ENCODE measurements at regions not wholly inside any gene's neighbourhood (a gene's known extent, or its start where the extent isn't known, plus 50 kb on each side); places are given as distances from the start of the nearest gene placed in this dataset.

DNA sequence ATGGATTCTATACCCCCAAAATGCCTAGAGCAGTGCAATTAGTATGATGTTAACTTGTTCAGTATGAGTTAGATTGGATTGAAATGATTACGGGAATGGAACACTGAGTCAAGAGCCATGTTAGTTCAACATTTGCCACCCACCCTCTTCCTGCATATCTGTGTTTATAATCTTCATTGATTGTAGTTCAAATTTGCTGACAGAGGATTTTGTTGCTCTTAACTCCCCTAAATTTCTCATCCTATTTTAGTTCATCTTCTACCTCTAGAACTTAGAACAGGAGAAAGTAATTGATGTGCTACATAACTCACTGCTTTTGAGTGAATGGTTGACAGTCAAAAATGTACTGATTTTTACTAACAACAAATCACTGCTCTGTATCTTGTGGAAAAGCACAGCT is 673.5 kb upstream of the NRXN1 start:
- Histone ChIP-seq H3K36me3 (ENCODE audit: control insufficient read depth, insufficient read depth, low read length) (no peaks in the 10 kb centered on the region), H3K27me3 (replicated peaks; ENCODE audit: control insufficient read depth, insufficient read depth, low read length, poor library complexity, severe bottlenecking) (no peaks in the 10 kb centered on the region), H3K4me1 (ENCODE audit: control insufficient read depth, insufficient read depth, low read length, poor library complexity, severe bottlenecking) (no peaks in the 10 kb centered on the region), H3K9me3 (ENCODE audit: control insufficient read depth, low read length) (no peaks in the 10 kb centered on the region), H3K4me3 (ENCODE audit: insufficient read depth, low read depth, low read length, poor library complexity, severe bottlenecking) (no peak overlapping the region), H3K27ac (ENCODE audit: insufficient read depth, low read length, poor library complexity, severe bottlenecking) (no peak overlapping the region)
- DNase-seq, result no peak

DNA sequence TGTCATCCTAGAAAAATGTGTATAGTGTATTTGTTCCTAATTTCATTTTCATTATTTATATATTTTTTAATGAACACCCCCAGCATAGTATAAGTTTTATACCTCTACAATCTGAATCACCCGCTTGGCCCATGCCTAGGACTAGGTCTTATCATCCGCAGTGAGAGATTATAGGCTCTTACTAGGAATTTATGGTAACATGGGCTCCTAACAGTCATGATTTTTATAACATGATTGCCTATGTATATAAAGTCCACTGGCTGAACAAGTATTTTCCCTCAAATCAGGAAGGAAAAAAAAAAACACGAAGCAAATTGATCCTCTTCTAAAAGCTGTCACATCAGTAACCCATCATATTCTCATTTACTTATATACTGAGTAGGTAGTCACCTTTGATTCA is 666.1 kb upstream of the NRXN1 start:
- no peaks in the 10 kb centered on the region for H3K27me3 ChIP-seq (replicated peaks; ENCODE audit: control insufficient read depth, insufficient read depth, low read length, poor library complexity, severe bottlenecking)
- no peaks in the 10 kb centered on the region for H3K4me1 ChIP-seq (ENCODE audit: control insufficient read depth, insufficient read depth, low read length, poor library complexity, severe bottlenecking)
- no peaks in the 10 kb centered on the region for H3K36me3 ChIP-seq (ENCODE audit: control insufficient read depth, insufficient read depth, low read length)
- no peak for DNase-seq
- no peak overlapping the region for H3K27ac ChIP-seq (ENCODE audit: insufficient read depth, low read length, poor library complexity, severe bottlenecking)
- no peak overlapping the region for H3K4me3 ChIP-seq (ENCODE audit: insufficient read depth, low read depth, low read length, poor library complexity, severe bottlenecking)
- H3K9me3 ChIP-seq (ENCODE audit: control insufficient read depth, low read length), result no peaks in the 10 kb centered on the region

DNA sequence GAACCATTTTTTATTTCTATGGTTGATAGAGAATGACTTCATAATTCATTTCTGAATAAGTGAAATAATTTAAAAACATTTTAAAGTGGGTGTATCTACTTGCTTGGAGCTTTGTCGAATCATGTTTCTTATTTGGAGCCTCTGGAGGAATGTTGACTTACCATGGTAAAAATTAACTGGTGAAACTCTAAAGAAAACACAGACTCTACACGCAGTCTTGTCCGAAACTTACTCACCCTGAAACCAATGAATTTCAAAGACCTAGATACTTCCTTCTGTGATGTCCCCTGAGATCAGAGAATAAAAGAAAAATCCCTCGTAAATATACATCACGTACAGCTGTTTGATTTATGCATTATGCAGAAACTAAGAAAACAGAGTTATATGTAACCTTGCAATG is 665.2 kb upstream of the NRXN1 start:
- Histone ChIP-seq H3K4me1 (ENCODE audit: control insufficient read depth, insufficient read depth, low read length, poor library complexity, severe bottlenecking) (no peaks in the 10 kb centered on the region), H3K36me3 (ENCODE audit: control insufficient read depth, insufficient read depth, low read length) (no peaks in the 10 kb centered on the region), H3K27me3 (replicated peaks; ENCODE audit: control insufficient read depth, insufficient read depth, low read length, poor library complexity, severe bottlenecking) (no peaks in the 10 kb centered on the region), H3K4me3 (ENCODE audit: insufficient read depth, low read depth, low read length, poor library complexity, severe bottlenecking) (no peak overlapping the region), H3K9me3 (ENCODE audit: control insufficient read depth, low read length) (no peaks in the 10 kb centered on the region), H3K27ac (ENCODE audit: insufficient read depth, low read length, poor library complexity, severe bottlenecking) (no peak overlapping the region)
- no peak for DNase-seq

DNA sequence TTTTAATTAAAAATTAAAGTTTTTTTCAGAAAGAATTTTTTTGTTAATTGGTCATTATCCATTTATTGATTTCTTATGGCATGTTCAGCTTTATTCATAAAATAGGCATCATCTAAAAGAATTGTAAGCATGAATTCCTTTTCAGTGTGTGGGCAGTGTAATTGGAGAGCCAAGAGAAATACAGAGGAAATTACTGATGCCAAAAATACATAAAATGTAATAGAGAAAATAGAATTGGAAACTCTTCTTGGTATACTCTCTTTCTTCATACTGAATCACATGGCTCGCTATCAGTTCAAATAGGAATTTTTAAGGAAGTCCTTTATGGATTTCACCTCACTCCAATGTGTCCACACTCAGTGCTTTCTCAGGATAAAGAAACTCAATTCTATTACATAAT is 663.6 kb upstream of the NRXN1 start:
- no peak overlapping the region for H3K27ac ChIP-seq (ENCODE audit: insufficient read depth, low read length, poor library complexity, severe bottlenecking)
- no peaks in the 10 kb centered on the region for H3K27me3 ChIP-seq (replicated peaks; ENCODE audit: control insufficient read depth, insufficient read depth, low read length, poor library complexity, severe bottlenecking)
- H3K4me3 ChIP-seq (ENCODE audit: insufficient read depth, low read depth, low read length, poor library complexity, severe bottlenecking), result no peak overlapping the region
- H3K36me3 ChIP-seq (ENCODE audit: control insufficient read depth, insufficient read depth, low read length), result no peaks in the 10 kb centered on the region
- DNase-seq, result no peak
- no peaks in the 10 kb centered on the region for H3K9me3 ChIP-seq (ENCODE audit: control insufficient read depth, low read length)
- H3K4me1 ChIP-seq (ENCODE audit: control insufficient read depth, insufficient read depth, low read length, poor library complexity, severe bottlenecking), result no peaks in the 10 kb centered on the region

DNA sequence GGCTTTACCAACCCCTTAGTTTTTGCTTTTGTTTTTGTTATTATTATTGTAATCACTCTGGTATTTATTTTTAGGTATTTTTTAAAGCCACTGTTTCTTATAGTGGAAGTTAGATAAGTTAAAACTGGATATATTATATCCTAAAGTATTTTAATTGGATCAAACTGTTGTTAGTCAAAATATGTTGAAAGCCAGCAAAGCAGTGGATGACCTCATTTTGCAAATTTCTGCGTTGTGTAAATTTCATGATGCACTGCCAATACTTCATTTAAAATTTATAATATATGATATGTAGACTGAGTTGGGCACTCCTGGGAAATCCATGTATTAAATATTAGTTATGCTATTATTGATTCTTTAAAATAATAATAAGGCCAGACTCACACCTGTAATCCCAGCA is 661.7 kb upstream of the NRXN1 start:
- Histone ChIP-seq H3K4me3 (ENCODE audit: insufficient read depth, low read depth, low read length, poor library complexity, severe bottlenecking) (no peak overlapping the region), H3K4me1 (ENCODE audit: control insufficient read depth, insufficient read depth, low read length, poor library complexity, severe bottlenecking) (no peaks in the 10 kb centered on the region), H3K27me3 (replicated peaks; ENCODE audit: control insufficient read depth, insufficient read depth, low read length, poor library complexity, severe bottlenecking) (no peaks in the 10 kb centered on the region), H3K27ac (ENCODE audit: insufficient read depth, low read length, poor library complexity, severe bottlenecking) (no peak overlapping the region), H3K36me3 (ENCODE audit: control insufficient read depth, insufficient read depth, low read length) (no peaks in the 10 kb centered on the region), H3K9me3 (ENCODE audit: control insufficient read depth, low read length) (no peaks in the 10 kb centered on the region)
- no peak for DNase-seq

DNA sequence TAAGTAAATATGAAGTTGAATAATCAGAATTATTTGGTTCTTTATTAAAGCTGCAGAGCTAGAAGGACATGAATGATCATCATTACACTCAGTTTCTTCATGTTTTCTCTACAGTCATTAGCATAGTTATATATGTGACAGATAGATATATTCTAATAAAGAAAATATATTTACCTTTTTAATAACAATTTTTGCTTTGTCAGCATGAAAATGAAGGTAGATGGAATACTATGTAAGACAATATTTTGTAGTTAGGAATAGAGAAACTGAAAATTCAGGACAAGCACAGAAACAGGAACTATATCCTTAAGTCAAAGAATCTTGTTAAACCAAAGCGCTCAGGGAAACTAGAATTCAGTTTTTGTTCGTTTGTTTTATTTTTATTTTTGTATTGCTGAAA is 649.9 kb upstream of the NRXN1 start:
- no peaks in the 10 kb centered on the region for H3K27me3 ChIP-seq (replicated peaks; ENCODE audit: control insufficient read depth, insufficient read depth, low read length, poor library complexity, severe bottlenecking)

DNA sequence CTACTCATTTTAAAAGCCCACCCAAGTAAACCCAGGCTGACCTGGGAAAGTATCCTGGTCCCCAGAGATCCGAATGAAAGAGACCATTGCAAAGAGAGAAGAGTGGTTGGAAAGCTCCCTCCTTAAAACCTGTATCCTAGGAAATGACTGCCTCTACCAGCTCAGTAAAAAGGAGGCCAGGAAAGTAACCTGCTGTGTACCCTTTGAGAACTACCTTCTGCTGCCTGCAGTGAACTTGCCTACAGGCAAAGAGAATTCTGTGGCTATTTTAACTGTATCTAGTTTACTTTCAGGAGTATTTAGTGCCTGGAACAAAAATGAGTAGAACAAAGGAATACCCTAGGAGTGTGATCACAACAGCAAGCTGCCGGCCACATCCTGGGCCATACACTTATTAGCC is 641.7 kb upstream of the NRXN1 start:
- H3K9me3 ChIP-seq (ENCODE audit: control insufficient read depth, low read length), result no peaks in the 10 kb centered on the region
- no peaks in the 10 kb centered on the region for H3K4me1 ChIP-seq (ENCODE audit: control insufficient read depth, insufficient read depth, low read length, poor library complexity, severe bottlenecking)

More for the DNA sequence above, 649.9 kb upstream of the NRXN1 start:
- no peak overlapping the region for H3K4me3 ChIP-seq (ENCODE audit: insufficient read depth, low read depth, low read length, poor library complexity, severe bottlenecking)
- no peaks in the 10 kb centered on the region for H3K9me3 ChIP-seq (ENCODE audit: control insufficient read depth, low read length)
- no peak for DNase-seq
- no peaks in the 10 kb centered on the region for H3K4me1 ChIP-seq (ENCODE audit: control insufficient read depth, insufficient read depth, low read length, poor library complexity, severe bottlenecking)
- no peak overlapping the region for H3K27ac ChIP-seq (ENCODE audit: insufficient read depth, low read length, poor library complexity, severe bottlenecking)
- no peaks in the 10 kb centered on the region for H3K36me3 ChIP-seq (ENCODE audit: control insufficient read depth, insufficient read depth, low read length)

DNA sequence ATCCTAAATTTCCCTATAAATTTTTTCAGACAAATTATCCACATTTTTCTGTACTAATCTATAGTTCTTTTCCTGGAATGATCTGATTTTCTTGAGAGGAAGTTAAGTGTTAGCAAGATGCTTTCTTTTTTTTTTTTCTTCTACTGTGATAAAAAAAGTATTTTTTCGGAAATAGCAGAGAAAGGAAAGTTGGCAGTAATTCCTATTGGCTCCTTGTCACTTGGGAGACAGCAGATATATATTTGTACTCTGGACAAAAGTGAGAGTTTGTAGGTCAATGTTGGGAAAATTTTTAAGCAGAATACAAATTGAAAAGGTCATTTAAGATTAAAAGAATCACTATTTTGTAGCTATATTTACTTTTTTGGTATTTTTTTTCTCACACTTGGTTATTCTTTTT is 635.7 kb upstream of the NRXN1 start:
- DNase-seq, result no peak
- Histone ChIP-seq H3K27ac (ENCODE audit: insufficient read depth, low read length, poor library complexity, severe bottlenecking) (no peak overlapping the region), H3K9me3 (ENCODE audit: control insufficient read depth, low read length) (no peaks in the 10 kb centered on the region), H3K27me3 (replicated peaks; ENCODE audit: control insufficient read depth, insufficient read depth, low read length, poor library complexity, severe bottlenecking) (no peaks in the 10 kb centered on the region), H3K36me3 (ENCODE audit: control insufficient read depth, insufficient read depth, low read length) (no peaks in the 10 kb centered on the region), H3K4me1 (ENCODE audit: control insufficient read depth, insufficient read depth, low read length, poor library complexity, severe bottlenecking) (no peaks in the 10 kb centered on the region), H3K4me3 (ENCODE audit: insufficient read depth, low read depth, low read length, poor library complexity, severe bottlenecking) (no peak overlapping the region)

More for the DNA sequence above, 641.7 kb upstream of the NRXN1 start:
- Histone ChIP-seq H3K27me3 (replicated peaks; ENCODE audit: control insufficient read depth, insufficient read depth, low read length, poor library complexity, severe bottlenecking) (no peaks in the 10 kb centered on the region), H3K27ac (ENCODE audit: insufficient read depth, low read length, poor library complexity, severe bottlenecking) (no peak overlapping the region), H3K4me3 (ENCODE audit: insufficient read depth, low read depth, low read length, poor library complexity, severe bottlenecking) (no peak overlapping the region), H3K36me3 (ENCODE audit: control insufficient read depth, insufficient read depth, low read length) (no peaks in the 10 kb centered on the region)
- DNase-seq, result no peak

DNA sequence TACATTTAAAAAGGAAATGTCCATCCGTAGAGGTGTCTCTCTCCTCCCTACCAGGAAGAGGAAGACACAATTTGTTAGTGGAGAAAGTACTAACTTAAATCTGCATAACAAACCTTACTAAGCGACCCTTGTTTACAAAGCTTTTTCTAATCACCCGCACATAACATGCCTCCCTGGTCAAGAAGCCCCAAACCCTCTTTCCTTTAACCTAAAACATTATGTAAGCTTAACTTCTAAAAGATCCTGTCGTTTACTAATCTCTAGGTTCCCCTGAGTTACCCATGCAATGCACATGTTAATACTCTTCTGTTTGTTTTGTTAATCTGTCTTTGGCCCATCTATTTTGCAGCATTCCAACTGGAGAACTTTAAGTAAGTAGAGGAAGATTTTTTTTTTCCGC is 630.3 kb upstream of the NRXN1 start:
- no peak for DNase-seq
- H3K9me3 ChIP-seq (ENCODE audit: control insufficient read depth, low read length), result no peaks in the 10 kb centered on the region
- no peaks in the 10 kb centered on the region for H3K36me3 ChIP-seq (ENCODE audit: control insufficient read depth, insufficient read depth, low read length)
- H3K4me3 ChIP-seq (ENCODE audit: insufficient read depth, low read depth, low read length, poor library complexity, severe bottlenecking), result no peak overlapping the region
- no peaks in the 10 kb centered on the region for H3K4me1 ChIP-seq (ENCODE audit: control insufficient read depth, insufficient read depth, low read length, poor library complexity, severe bottlenecking)
- no peak overlapping the region for H3K27ac ChIP-seq (ENCODE audit: insufficient read depth, low read length, poor library complexity, severe bottlenecking)
- H3K27me3 ChIP-seq (replicated peaks; ENCODE audit: control insufficient read depth, insufficient read depth, low read length, poor library complexity, severe bottlenecking), result no peaks in the 10 kb centered on the region

DNA sequence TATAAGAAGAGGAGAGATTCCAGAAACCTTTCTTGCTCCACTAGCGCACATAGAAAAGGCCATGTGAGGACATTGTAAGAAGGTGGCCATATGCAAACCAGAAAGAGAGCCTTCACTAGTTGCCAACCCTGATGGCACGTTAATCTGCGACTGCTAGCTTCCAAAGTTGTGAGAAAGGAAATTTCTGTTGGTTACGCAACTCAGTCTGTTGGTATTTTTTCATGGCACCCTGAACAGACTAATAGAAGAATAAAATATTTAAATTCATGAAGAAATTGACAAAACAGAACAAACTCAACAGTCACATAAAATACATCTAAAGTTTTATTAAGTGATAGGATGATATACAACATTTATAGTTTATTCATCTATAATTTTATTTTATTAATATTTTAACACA is 625.9 kb upstream of the NRXN1 start:
- H3K4me1 ChIP-seq (ENCODE audit: control insufficient read depth, insufficient read depth, low read length, poor library complexity, severe bottlenecking), result no peaks in the 10 kb centered on the region
- H3K4me3 ChIP-seq (ENCODE audit: insufficient read depth, low read depth, low read length, poor library complexity, severe bottlenecking), result no peak overlapping the region
- no peak overlapping the region for H3K27ac ChIP-seq (ENCODE audit: insufficient read depth, low read length, poor library complexity, severe bottlenecking)
- no peaks in the 10 kb centered on the region for H3K9me3 ChIP-seq (ENCODE audit: control insufficient read depth, low read length)
- no peak for DNase-seq
- H3K36me3 ChIP-seq (ENCODE audit: control insufficient read depth, insufficient read depth, low read length), result no peaks in the 10 kb centered on the region
- H3K27me3 ChIP-seq (replicated peaks; ENCODE audit: control insufficient read depth, insufficient read depth, low read length, poor library complexity, severe bottlenecking), result no peaks in the 10 kb centered on the region

DNA sequence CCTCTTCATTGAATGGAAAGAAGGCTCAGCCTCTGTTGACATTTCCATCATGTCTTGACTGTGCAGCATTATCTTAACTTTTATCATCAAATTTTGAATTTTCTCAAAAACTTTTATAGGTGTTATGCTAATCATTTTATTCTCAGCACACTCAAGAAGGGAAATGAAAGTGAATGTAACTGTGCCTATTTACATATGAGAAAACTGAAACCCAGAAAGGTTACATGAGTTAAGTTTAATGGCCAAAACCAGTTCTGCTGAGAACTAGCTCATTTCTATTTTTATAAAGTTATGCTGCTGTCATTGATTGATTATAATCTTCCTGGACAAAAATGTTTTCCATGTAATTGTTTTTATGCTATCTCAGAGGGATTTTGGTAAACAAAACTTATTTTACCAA is 618.8 kb upstream of the NRXN1 start:
- Histone ChIP-seq H3K4me3 (ENCODE audit: insufficient read depth, low read depth, low read length, poor library complexity, severe bottlenecking) (no peak overlapping the region), H3K4me1 (ENCODE audit: control insufficient read depth, insufficient read depth, low read length, poor library complexity, severe bottlenecking) (no peaks in the 10 kb centered on the region), H3K27ac (ENCODE audit: insufficient read depth, low read length, poor library complexity, severe bottlenecking) (no peak overlapping the region), H3K27me3 (replicated peaks; ENCODE audit: control insufficient read depth, insufficient read depth, low read length, poor library complexity, severe bottlenecking) (no peaks in the 10 kb centered on the region), H3K9me3 (ENCODE audit: control insufficient read depth, low read length) (no peaks in the 10 kb centered on the region), H3K36me3 (ENCODE audit: control insufficient read depth, insufficient read depth, low read length) (no peaks in the 10 kb centered on the region)
- DNase-seq, result no peak

Data from effector memory CD4-positive, alpha-beta T cell (primary cell).